Vagina (tissue), 2 donors: ENCODE measurements at regions not wholly inside any gene's neighbourhood (a gene's known extent, or its start where the extent isn't known, plus 50 kb on each side); places are given as distances from the start of the nearest gene placed in this dataset.

Experiments used
- DNase-seq, 2 donors: peaks; one replicate each; pipeline ENCODE4 v3.0.0-alpha.2; 2017; ENCODE audit errors: extremely low spot score in 2 of 2
- H3K27ac ChIP-seq: fragments of 200-600 bp; sonication (generic); one replicate; pipeline ENCODE4 v1.5.1; 2019
- H3K27me3 ChIP-seq: fragments of 200-600 bp; sonication (generic); one replicate; pipeline ENCODE4 v1.5.1; 2019
- H3K36me3 ChIP-seq, 2 donors: fragments of 200-600 bp; sonication (generic); one replicate each; pipeline ENCODE4 v1.5.1; 2017 to 2019
- H3K4me1 ChIP-seq: fragments of 200-600 bp; sonication (generic); one replicate; pipeline ENCODE4 v1.5.1; 2019
- H3K4me3 ChIP-seq, 2 donors: fragments of 200-600 bp; sonication (generic); 1 replicate in 1 of 2; 2 replicates in 1 of 2; pipeline ENCODE4 v1.5.1; 2016 to 2019
- H3K9me3 ChIP-seq: fragments of 200-600 bp; sonication (generic); one replicate; pipeline ENCODE4 v1.5.1; 2019
- CTCF ChIP-seq, 3 experiments: fragments of 450-650 bp in 2 of 3; fragments of 200-600 bp in 1 of 3; sonication (generic) in 1 of 3; IDR thresholded peaks; one replicate each; pipeline ENCODE4 v1.5.1; 2017 to 2019; ENCODE audit warnings: antibody characterized with exemption in 3 of 3, mild to moderate bottlenecking in 2 of 3, moderate library complexity in 2 of 3
- POLR2A ChIP-seq, 2 donors: fragments of 450-650 bp; IDR thresholded peaks; one replicate each; pipeline ENCODE4 v1.6.1; 2017; ENCODE audit warnings: antibody characterized with exemption in 2 of 2, mild to moderate bottlenecking in 2 of 2, moderate library complexity in 2 of 2
- POLR2AphosphoS5 ChIP-seq, 2 donors: sonication (generic); formaldehyde crosslinking; IDR thresholded peaks; one replicate each; pipeline ENCODE4 v1.9.0; 2017; ENCODE audit warnings: antibody characterized with exemption in 2 of 2, mild to moderate bottlenecking in 2 of 2, low read depth in 1 of 2; ENCODE audit not compliant: insufficient read depth in 1 of 2
- intact Hi-C: fragments of 100-400 bp; cut with DNase I; formaldehyde crosslinking; loops from one replicate; pipeline ENCODE4 v1.15.1; 2023

DNA sequence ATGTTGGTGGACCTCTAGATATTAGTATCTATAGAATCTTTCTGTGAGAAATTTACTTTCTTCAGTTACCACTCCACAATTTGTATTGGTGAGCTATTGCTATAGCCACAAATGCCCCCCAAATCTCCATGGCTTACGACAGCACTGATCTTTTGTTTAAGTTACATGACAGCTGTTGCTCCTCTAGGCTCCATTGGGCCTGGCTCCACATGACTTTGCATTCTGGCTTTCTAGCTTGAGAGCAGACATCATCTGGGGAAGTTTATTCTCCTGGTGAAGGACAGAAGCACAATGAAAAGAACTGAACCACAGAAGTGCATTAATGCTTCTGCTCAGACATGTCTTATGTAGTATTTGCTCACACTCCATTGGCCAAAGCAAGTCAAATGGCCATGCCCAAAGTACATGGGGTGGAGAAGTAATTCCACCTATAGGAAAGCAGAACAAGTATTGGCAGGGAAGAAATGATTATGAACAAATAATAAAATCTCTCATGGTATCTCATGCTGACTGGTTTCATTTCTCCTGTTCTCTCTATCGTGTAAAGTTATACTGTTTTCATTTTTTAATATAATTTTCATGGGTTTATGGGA, 126.6 kb upstream of the FAM9C start:
- H3K36me3 ChIP-seq, result no peaks in the 10 kb centered on the region
- H3K9me3 ChIP-seq, result no peaks in the 10 kb centered on the region
- no peaks in the 10 kb centered on the region for H3K27me3 ChIP-seq
- no peak overlapping the region for H3K27ac ChIP-seq
- DNase-seq, result no peak
- intact Hi-C loops, result no loop called here
- no peak for TF ChIP-seq POLR2AphosphoS5 (IDR thresholded peaks at IDR 0.05; ENCODE audit: insufficient read depth in 1 of 2, low read depth in 1 of 2)
- no peak for TF ChIP-seq CTCF (IDR thresholded peaks at IDR 0.05)
- no peak for TF ChIP-seq POLR2A (IDR thresholded peaks at IDR 0.05)
- H3K4me1 ChIP-seq, result peaks cover 11% of the 10 kb centered on the region
- no peak overlapping the region for H3K4me3 ChIP-seq

- Histone ChIP-seq H3K4me3 (no peak overlapping the region), H3K9me3 (no peaks in the 10 kb centered on the region), H3K4me1 (peaks cover 11% of the 10 kb centered on the region), H3K27ac (no peak overlapping the region), H3K27me3 (no peaks in the 10 kb centered on the region), H3K36me3 (no peaks in the 10 kb centered on the region)
- TF ChIP-seq CTCF (IDR thresholded peaks at IDR 0.05), result no peak
- no peak for TF ChIP-seq POLR2AphosphoS5 (IDR thresholded peaks at IDR 0.05; ENCODE audit: insufficient read depth in 1 of 2, low read depth in 1 of 2)
- intact Hi-C loops, result no loop called here
- DNase-seq, result no peak
Measured at GRCh38 chrX:13169684-13170083, 125.3 kb upstream of the FAM9C start.

DNA sequence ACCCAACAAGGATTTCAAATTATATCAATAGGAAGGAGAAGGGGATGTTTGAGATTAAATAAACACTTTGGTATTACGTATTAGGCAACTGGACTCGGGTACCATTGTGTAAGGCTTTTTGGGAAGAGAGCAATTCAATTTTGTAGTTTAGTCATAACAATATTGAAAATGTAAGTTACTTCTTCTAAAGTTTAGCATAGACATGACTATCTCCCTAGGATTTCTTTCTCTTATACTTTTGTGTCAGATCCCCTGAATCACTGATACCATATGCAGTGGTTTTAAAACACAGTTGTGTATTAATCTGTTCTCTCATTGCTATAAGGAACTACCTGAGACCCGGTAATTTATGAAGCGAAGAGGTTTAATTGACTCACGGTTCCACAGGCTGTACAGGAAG, 123.8 kb upstream of the FAM9C start:
- Histone ChIP-seq H3K9me3 (no peaks in the 10 kb centered on the region), H3K27me3 (no peaks in the 10 kb centered on the region), H3K4me1 (peaks cover 11% of the 10 kb centered on the region), H3K27ac (peak overlapping the region; percentile 22), H3K4me3 (no peak overlapping the region), H3K36me3 (no peaks in the 10 kb centered on the region)
- DNase-seq, result no peak
- intact Hi-C loops, result no loop called here
- TF ChIP-seq POLR2A (IDR thresholded peaks at IDR 0.05) (no peak), CTCF (IDR thresholded peaks at IDR 0.05) (no peak), POLR2AphosphoS5 (IDR thresholded peaks at IDR 0.05; ENCODE audit: insufficient read depth in 1 of 2, low read depth in 1 of 2) (no peak)

GRCh38 chrX:13167481-13168231, 123.2 kb upstream of the FAM9C start:
- Histone ChIP-seq H3K9me3 (no peaks in the 10 kb centered on the region), H3K27ac (peak overlapping the region; percentile 47), H3K4me1 (peaks cover 11% of the 10 kb centered on the region), H3K27me3 (no peaks in the 10 kb centered on the region), H3K4me3 (no peak overlapping the region), H3K36me3 (no peaks in the 10 kb centered on the region)
- TF ChIP-seq POLR2AphosphoS5 (IDR thresholded peaks at IDR 0.05; ENCODE audit: insufficient read depth in 1 of 2, low read depth in 1 of 2), result peak in 1 of 2 donors; percentile 36
- TF ChIP-seq POLR2A (IDR thresholded peaks at IDR 0.05), result no peak
- intact Hi-C loops, result no loop called here
- DNase-seq, result no peak

DNA sequence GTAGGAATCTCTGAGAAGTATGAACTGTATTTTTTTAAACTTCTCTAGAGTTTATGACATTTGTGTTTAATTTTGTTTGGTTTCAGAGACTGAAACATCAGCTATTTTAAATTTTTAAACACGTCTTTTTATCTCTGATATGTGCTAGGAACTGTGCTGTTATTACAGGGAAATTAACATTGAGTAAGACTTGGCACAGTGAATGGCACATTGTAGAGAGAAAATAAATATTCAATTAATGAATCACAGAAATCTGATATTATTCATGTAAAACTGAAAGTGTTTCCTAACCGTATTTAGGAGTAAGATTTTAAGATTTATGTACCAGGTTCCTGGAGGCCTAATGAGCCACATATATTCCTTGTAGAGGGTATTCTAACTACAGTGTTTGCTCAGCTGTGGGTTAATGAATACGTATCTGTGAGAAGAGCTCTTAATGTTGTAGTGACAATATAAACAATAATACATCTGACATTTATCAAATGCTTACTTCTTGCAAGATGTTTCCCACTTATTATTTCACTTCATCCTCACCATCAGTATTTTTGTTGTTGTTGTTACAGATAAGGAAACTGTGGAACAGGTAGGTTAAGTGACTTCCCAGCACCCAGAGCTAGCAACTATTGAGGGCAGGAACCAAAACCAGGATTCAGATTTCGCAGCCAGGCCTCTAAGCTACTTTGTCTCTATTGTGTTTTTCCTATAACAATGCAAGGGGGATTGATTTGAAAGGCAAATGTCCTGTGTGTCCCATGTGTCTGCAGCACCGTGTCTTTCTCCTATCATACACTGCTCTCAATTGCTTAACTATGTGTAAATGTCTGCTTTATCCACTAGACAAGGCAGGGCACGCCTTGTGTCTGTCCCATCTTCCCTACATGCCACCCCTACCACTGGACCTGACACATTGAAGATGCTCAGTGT, 121.1 kb upstream of the FAM9C start:
- Histone ChIP-seq H3K36me3 (no peaks in the 10 kb centered on the region), H3K9me3 (no peaks in the 10 kb centered on the region), H3K27me3 (no peaks in the 10 kb centered on the region), H3K27ac (peak overlapping the region; percentile 37), H3K4me3 (no peak overlapping the region), H3K4me1 (peaks cover 18% of the 10 kb centered on the region)
- no peak for DNase-seq
- no peak for TF ChIP-seq POLR2AphosphoS5 (IDR thresholded peaks at IDR 0.05; ENCODE audit: insufficient read depth in 1 of 2, low read depth in 1 of 2)
- no peak for TF ChIP-seq CTCF (IDR thresholded peaks at IDR 0.05)
- no peak for TF ChIP-seq POLR2A (IDR thresholded peaks at IDR 0.05)
- intact Hi-C loops, result no loop called here
